ENCODE measurements at regions not wholly inside any gene's neighbourhood (a gene's known extent, or its start where the extent isn't known, plus 50 kb on each side); places are given as distances from the start of the nearest gene placed in this dataset.

- Histone ChIP-seq H3K4me3 (no peak overlapping the region), H3K27ac (no peak overlapping the region)
- TF ChIP-seq, protein P1, sequence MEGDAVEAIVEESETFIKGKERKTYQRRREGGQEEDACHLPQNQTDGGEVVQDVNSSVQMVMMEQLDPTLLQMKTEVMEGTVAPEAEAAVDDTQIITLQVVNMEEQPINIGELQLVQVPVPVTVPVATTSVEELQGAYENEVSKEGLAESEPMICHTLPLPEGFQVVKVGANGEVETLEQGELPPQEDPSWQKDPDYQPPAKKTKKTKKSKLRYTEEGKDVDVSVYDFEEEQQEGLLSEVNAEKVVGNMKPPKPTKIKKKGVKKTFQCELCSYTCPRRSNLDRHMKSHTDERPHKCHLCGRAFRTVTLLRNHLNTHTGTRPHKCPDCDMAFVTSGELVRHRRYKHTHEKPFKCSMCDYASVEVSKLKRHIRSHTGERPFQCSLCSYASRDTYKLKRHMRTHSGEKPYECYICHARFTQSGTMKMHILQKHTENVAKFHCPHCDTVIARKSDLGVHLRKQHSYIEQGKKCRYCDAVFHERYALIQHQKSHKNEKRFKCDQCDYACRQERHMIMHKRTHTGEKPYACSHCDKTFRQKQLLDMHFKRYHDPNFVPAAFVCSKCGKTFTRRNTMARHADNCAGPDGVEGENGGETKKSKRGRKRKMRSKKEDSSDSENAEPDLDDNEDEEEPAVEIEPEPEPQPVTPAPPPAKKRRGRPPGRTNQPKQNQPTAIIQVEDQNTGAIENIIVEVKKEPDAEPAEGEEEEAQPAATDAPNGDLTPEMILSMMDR (IDR thresholded peaks at IDR 0.05), result no peak
- no peak for DNase-seq (ENCODE audit: low spot score)
Measured at GRCh38 chr3:176661432-176661964, 535.8 kb downstream of the TBL1XR1 start.

DNA sequence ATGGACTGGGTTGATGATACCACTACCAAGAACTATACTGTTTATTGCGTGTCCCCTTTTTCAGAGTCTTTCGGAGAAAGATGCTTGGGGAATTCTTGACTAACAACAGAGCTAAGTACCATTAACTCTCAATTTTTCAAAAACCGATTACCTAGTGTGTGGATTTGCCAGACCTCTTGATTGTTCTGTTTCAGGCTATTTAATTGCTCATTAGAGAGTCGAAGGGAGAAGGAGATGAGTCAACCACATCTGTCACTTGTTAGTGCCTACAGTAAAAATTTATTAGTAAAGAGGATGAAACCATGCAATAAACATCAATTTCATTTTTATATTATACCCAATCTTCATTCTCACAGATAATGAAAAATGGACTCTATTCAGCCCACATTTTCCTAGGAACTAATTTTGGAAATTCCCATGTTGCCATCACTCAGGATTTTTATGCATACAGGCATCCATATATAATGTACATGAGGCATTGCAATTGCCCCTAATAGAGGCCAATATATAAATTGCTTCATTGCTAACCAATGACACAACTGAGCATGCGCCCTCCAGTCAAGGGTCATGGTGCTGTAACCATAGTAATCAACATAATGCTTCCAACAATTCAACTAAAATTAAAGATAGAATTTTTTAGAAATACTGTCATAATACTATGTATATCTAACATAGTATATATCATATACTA is 541.7 kb downstream of the TBL1XR1 start:
- DNase-seq (ENCODE audit: low spot score), result no peak
- Histone ChIP-seq H3K27ac (no peak overlapping the region), H3K4me3 (no peak overlapping the region)
- TF ChIP-seq, protein P1 (IDR thresholded peaks at IDR 0.05), result no peak

DNA sequence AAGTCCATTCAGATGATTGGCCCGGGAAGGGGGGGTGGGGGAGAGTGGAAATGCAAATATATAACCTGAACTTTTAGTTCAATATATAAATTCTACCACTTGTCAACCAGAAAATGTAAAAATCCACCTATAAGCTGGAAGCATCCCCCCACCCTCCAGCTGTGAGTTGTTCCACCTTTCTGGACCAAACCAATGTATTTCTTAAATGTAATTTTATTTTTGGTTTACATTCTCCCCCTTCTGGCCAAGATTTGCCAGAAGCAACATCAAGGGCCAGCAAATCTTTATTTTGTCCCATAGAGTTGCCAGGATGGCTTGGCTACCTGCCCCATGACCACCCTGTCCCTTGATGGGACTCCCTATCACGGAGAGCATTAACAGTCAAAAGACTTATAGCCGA is 545.7 kb downstream of the TBL1XR1 start:
- TF ChIP-seq, protein P1 (IDR thresholded peaks at IDR 0.05), result no peak

GRCh38 chr3:176650478-176650877 is 546.8 kb downstream of the TBL1XR1 start:
- DNase-seq (ENCODE audit: low spot score), result no peak
- TF ChIP-seq, protein P1 (IDR thresholded peaks at IDR 0.05), result no peak
- Histone ChIP-seq H3K27ac (no peak overlapping the region), H3K4me3 (no peak overlapping the region)

More for the DNA sequence above, 545.7 kb downstream of the TBL1XR1 start:
- no peak overlapping the region for H3K27ac ChIP-seq
- DNase-seq (ENCODE audit: low spot score), result no peak
- no peak overlapping the region for H3K4me3 ChIP-seq

DNA sequence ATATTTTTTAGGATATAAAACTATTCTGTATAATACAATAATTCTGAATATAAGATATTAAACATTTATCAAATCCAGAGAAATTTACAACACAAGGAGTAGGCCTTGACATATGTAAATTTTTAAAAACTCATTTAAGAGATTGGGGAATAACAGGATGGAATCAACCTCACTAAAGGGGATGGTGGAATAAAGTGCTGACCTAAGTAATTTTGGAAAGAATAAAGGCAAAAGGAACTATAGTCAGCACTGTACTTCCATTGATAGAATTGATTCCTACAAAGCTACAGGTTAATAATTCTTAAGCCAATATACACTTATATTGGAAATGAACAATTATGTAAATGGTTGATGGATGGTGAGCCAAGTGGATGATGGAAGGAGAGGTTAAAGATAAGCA is 549.3 kb downstream of the TBL1XR1 start:
- H3K4me3 ChIP-seq, result no peak overlapping the region
- no peak for DNase-seq (ENCODE audit: low spot score)
- TF ChIP-seq, protein P1 (IDR thresholded peaks at IDR 0.05), result no peak
- no peak overlapping the region for H3K27ac ChIP-seq

GRCh38 chr3:176633511-176633910 is 563.8 kb downstream of the TBL1XR1 start:
- Histone ChIP-seq H3K27ac (no peak overlapping the region), H3K4me3 (no peak overlapping the region)
- TF ChIP-seq, protein P1 (IDR thresholded peaks at IDR 0.05), result no peak
- no peak for DNase-seq (ENCODE audit: low spot score)

- DNase-seq (ENCODE audit: low spot score), result no peak
- Histone ChIP-seq H3K27ac (no peak overlapping the region), H3K4me3 (no peak overlapping the region)
- TF ChIP-seq, protein P1 (IDR thresholded peaks at IDR 0.05), result no peak
Measured at GRCh38 chr3:176632925-176633324, 564.4 kb downstream of the TBL1XR1 start.
